Neuronal stem cell (in vitro differentiated cells): ENCODE measurements at regions not wholly inside any gene's neighbourhood (a gene's known extent, or its start where the extent isn't known, plus 50 kb on each side); places are given as distances from the start of the nearest gene placed in this dataset.

ENCODE experiments used
- DNase-seq: peaks from one replicate; pipeline ENCODE4 v3.0.0-alpha.2; 2013; ENCODE audit warnings: low spot score
- H2AFZ ChIP-seq: one replicate; pipeline ENCODE4 v1.6.1; 2013; ENCODE audit warnings: mild to moderate bottlenecking, low read length, inconsistent platforms
- H2AK5ac ChIP-seq: 2 replicates; pipeline ENCODE4 v1.6.1; 2013; ENCODE audit warnings: low read depth, mild to moderate bottlenecking, inconsistent platforms, low read length, moderate library complexity, mixed read lengths
- H2BK120ac ChIP-seq: 2 replicates; pipeline ENCODE4 v1.6.1; 2013; ENCODE audit warnings: low read depth, mild to moderate bottlenecking, inconsistent platforms, low read length, moderate library complexity, mixed read lengths
- H2BK12ac ChIP-seq: one replicate; pipeline ENCODE4 v1.6.1; 2013; ENCODE audit warnings: low read length, inconsistent platforms
- H2BK15ac ChIP-seq: 2 replicates; pipeline ENCODE4 v1.6.1; 2013; ENCODE audit warnings: mild to moderate bottlenecking, low read length, inconsistent platforms, mixed read lengths
- H2BK5ac ChIP-seq: one replicate; pipeline ENCODE4 v1.6.1; 2013; ENCODE audit warnings: inconsistent platforms, mild to moderate bottlenecking, low read length, moderate library complexity
- H3K14ac ChIP-seq: one replicate; pipeline ENCODE4 v1.6.1; 2013; ENCODE audit warnings: low read length, inconsistent platforms
- H3K18ac ChIP-seq: 2 replicates; pipeline ENCODE4 v1.6.1; 2013; ENCODE audit warnings: low read length, inconsistent platforms
- H3K23ac ChIP-seq: 2 replicates; pipeline ENCODE4 v1.6.1; 2013; ENCODE audit warnings: low read depth, mild to moderate bottlenecking, mixed read lengths, low read length, inconsistent platforms; ENCODE audit not compliant: poor library complexity
- H3K27ac ChIP-seq: replicated peaks from 3 replicates; pipeline ENCODE4 v1.5.1; 2013; ENCODE audit warnings: low read length, inconsistent platforms
- H3K27me3 ChIP-seq, 3 experiments: 2 replicates each; pipeline ENCODE4 v1.6.1; 2013; ENCODE audit warnings: low read length in 3 of 3, mild to moderate bottlenecking in 2 of 3, inconsistent platforms in 1 of 3, low read depth in 1 of 3, mixed read lengths in 1 of 3, moderate library complexity in 1 of 3; ENCODE audit not compliant: control insufficient read depth in 3 of 3, insufficient read depth in 3 of 3
- H3K36me3 ChIP-seq, 2 donors: replicated peaks in 1 of 2; 2 replicates each; pipeline ENCODE4 v1.6.1; 2013; ENCODE audit warnings: low read length in 2 of 2; ENCODE audit not compliant: control insufficient read depth in 2 of 2, insufficient read depth in 2 of 2
- H3K4ac ChIP-seq: 2 replicates; pipeline ENCODE4 v1.6.1; 2013; ENCODE audit warnings: inconsistent platforms, mild to moderate bottlenecking, low read length, moderate library complexity
- H3K4me1 ChIP-seq, 2 donors: 1 replicate in 1 of 2; 2 replicates in 1 of 2; pipeline ENCODE4 v1.6.1; 2013; ENCODE audit warnings: low read length in 2 of 2, low read depth in 1 of 2; ENCODE audit not compliant: control insufficient read depth in 2 of 2, insufficient read depth in 1 of 2
- H3K4me2 ChIP-seq: one replicate; pipeline ENCODE4 v1.6.1; 2013; ENCODE audit warnings: mild to moderate bottlenecking, low read length, inconsistent platforms; ENCODE audit not compliant: insufficient read depth, poor library complexity, severe bottlenecking
- H3K4me3 ChIP-seq, 2 donors: 2 replicates each; pipeline ENCODE4 v1.5.1; 2013; ENCODE audit warnings: low read length in 2 of 2, mild to moderate bottlenecking in 2 of 2, inconsistent platforms in 1 of 2, moderate library complexity in 1 of 2
- H3K79me1 ChIP-seq: one replicate; pipeline ENCODE4 v1.6.1; 2013; ENCODE audit warnings: low read depth, mild to moderate bottlenecking, inconsistent platforms, low read length, moderate library complexity
- H3K9ac ChIP-seq: one replicate; pipeline ENCODE4 v1.6.1; 2013; ENCODE audit warnings: mild to moderate bottlenecking, low read depth, low read length, inconsistent platforms; ENCODE audit not compliant: poor library complexity
- H3K9me3 ChIP-seq, 2 donors: replicated peaks in 1 of 2; 2 replicates each; pipeline versions ENCODE3 to v1.6.1; 2013; ENCODE audit warnings: low read length in 2 of 2, mild to moderate bottlenecking in 2 of 2, inconsistent platforms in 1 of 2, low read depth in 1 of 2, mixed read lengths in 1 of 2, moderate library complexity in 1 of 2; ENCODE audit not compliant: control insufficient read depth in 2 of 2, insufficient read depth in 1 of 2
- H4K8ac ChIP-seq: one replicate; pipeline ENCODE4 v1.6.1; 2013; ENCODE audit warnings: low read depth, mild to moderate bottlenecking, inconsistent platforms, low read length, moderate library complexity
- H4K91ac ChIP-seq: one replicate; pipeline ENCODE4 v1.6.1; 2013; ENCODE audit warnings: low read length, low read depth, mild to moderate bottlenecking, inconsistent platforms; ENCODE audit not compliant: poor library complexity
- WGBS, 2 donors: extraction: QIAGEN DNeasy Blood & Tissue Kit; methylation state at CpG; one replicate each; pipeline ENCODE4 v1.1.7; 2013; ENCODE audit warnings: missing lambda C conversion rate in 2 of 2, mixed read lengths in 1 of 2; ENCODE audit not compliant: insufficient read length in 2 of 2, insufficient replicate concordance in 1 of 2; ENCODE audit errors: extremely low coverage in 2 of 2; 5-methylcytosine and 5-hydroxymethylcytosine counted together

DNA sequence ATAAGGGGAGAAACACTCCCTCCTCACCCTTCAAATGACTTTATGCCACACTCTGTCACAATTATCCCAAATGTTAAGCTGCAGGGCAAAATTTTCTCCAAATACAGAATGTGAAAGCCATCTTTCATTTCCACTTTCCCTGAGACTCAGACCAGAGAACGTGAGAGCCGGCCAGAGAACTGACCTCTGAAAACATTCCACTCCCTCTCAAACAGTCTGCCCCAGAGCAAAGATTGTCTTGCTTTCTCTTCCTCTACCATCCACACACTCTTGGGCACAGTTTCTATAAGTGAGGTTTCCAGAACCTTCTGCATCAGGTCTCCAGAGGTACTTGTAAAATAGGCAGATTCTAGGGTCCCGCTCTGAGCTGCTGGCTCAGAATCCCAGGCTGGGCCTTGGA, 278.1 kb downstream of the FRK start:
- no peak overlapping the region for H3K14ac ChIP-seq
- H3K4ac ChIP-seq, result no peak overlapping the region
- H3K27me3 ChIP-seq, result no peaks in the 10 kb centered on the region
- no peaks in the 10 kb centered on the region for H3K9me3 ChIP-seq
- no peak overlapping the region for H4K91ac ChIP-seq
- H2BK120ac ChIP-seq, result no peak overlapping the region
- DNase-seq, result no peak
- no peak overlapping the region for H2AFZ ChIP-seq
- H2BK15ac ChIP-seq, result no peak overlapping the region
- H3K36me3 ChIP-seq, result no peaks in the 10 kb centered on the region
- no CpG with 5 or more reads among the region's 3 CpGs for WGBS, 2 donors
- no peak overlapping the region for H3K4me3 ChIP-seq
- H2BK12ac ChIP-seq, result no peak overlapping the region
- no peak overlapping the region for H2BK5ac ChIP-seq
- H3K4me2 ChIP-seq, result no peak overlapping the region
- no peak overlapping the region for H3K18ac ChIP-seq
- no peak overlapping the region for H3K23ac ChIP-seq
- no peaks in the 10 kb centered on the region for H3K79me1 ChIP-seq
- H2AK5ac ChIP-seq, result no peak overlapping the region
- no peak overlapping the region for H4K8ac ChIP-seq
- H3K27ac ChIP-seq, result no peak overlapping the region
- no peaks in the 10 kb centered on the region for H3K4me1 ChIP-seq
- H3K9ac ChIP-seq, result no peak overlapping the region

DNA sequence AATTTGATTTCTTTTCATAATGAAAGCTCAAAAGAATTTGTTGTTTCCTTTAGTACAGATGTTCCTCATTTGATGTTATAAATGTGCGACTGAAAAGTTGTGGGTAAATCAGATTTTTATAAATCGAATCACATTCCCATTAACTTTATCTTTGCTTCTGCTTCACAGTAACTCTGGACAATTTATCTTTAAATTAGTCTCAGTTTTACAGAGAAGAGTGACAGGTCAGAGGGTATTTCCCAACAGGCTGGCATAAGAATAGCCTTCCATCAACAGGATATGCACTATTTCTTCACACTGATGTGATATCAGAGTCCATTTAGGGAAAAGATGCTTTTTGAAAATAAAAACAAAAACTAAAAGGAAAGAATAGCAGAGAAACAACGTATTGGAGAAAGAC, 286.9 kb downstream of the FRK start:
- H3K36me3 ChIP-seq, result no peaks in the 10 kb centered on the region
- H2BK5ac ChIP-seq, result no peak overlapping the region
- no peaks in the 10 kb centered on the region for H3K9me3 ChIP-seq
- H4K8ac ChIP-seq, result no peak overlapping the region
- no peaks in the 10 kb centered on the region for H3K79me1 ChIP-seq
- H3K9ac ChIP-seq, result no peak overlapping the region
- H3K4ac ChIP-seq, result no peak overlapping the region
- no peak for DNase-seq
- H3K23ac ChIP-seq, result no peak overlapping the region
- no peak overlapping the region for H3K27ac ChIP-seq
- H3K14ac ChIP-seq, result no peak overlapping the region
- no peak overlapping the region for H4K91ac ChIP-seq
- H3K18ac ChIP-seq, result no peak overlapping the region
- H2AFZ ChIP-seq, result no peak overlapping the region
- WGBS, 2 donors, result no CpG with 5 or more reads among the region's 3 CpGs
- H2BK12ac ChIP-seq, result no peak overlapping the region
- H3K4me1 ChIP-seq, result peaks cover 0 to 2% of the 10 kb centered on the region in 2 donors
- H3K4me2 ChIP-seq, result no peak overlapping the region
- no peak overlapping the region for H3K4me3 ChIP-seq
- no peak overlapping the region for H2AK5ac ChIP-seq
- no peak overlapping the region for H2BK15ac ChIP-seq
- no peak overlapping the region for H2BK120ac ChIP-seq
- H3K27me3 ChIP-seq, result no peaks in the 10 kb centered on the region

DNA sequence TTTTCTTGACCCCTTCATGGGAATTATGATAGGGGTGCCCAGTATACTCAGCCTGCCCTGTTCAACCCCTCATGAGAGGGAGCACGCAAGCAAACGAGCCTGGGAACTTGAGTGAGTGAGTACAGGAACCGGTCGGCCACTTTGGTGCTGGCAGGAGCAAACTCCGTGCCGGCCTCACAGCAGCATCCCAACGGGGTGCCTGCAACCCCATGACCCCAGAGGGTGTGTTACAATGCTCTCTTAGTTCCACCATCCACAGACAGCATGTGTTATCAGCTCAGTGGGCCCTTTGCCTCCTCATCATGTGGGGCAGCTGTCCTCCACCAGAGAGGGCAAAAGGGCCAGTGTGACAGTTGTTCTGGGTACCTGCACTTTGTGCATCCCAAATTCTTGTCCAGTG, 289.8 kb downstream of the FRK start:
- Histone ChIP-seq H3K27me3 (no peaks in the 10 kb centered on the region), H3K4me1 (peaks cover 0 to 5% of the 10 kb centered on the region in 2 donors), H3K4me3 (peak overlapping the region in 1 of 2 donors; percentile 9), H3K18ac (no peak overlapping the region), H3K36me3 (no peaks in the 10 kb centered on the region), H3K9me3 (no peaks in the 10 kb centered on the region), H4K8ac (no peak overlapping the region), H2BK15ac (no peak overlapping the region), H3K4me2 (no peak overlapping the region), H3K23ac (no peak overlapping the region), H3K14ac (no peak overlapping the region), H3K9ac (no peak overlapping the region), H4K91ac (no peak overlapping the region), H2AK5ac (no peak overlapping the region), H3K4ac (no peak overlapping the region), H3K79me1 (no peaks in the 10 kb centered on the region), H2AFZ (no peak overlapping the region), H3K27ac (no peak overlapping the region), H2BK120ac (no peak overlapping the region), H2BK12ac (no peak overlapping the region), H2BK5ac (no peak overlapping the region)
- WGBS, 2 donors, result no CpG with 5 or more reads among the region's 7 CpGs
- DNase-seq, result no peak

DNA sequence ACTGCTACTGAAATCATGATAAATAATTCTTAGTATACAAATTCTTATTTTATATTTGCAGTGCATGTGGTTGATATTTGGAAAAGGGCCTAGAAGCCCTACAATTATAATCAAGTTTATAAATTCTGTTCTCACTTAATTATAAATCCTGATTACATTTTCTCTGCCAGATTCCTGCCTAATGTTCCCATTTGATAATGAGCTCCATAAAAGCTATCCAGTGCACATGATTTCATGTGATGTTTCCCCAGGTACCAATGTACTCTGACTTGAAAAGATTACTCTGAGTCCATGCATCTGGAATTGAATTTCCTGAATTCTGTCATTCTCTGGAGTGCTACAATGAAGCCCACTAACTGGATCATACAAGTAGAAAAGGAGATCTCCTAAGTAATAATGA, 292.2 kb downstream of the FRK start:
- no peak overlapping the region for H2AK5ac ChIP-seq

More for the DNA sequence above, 292.2 kb downstream of the FRK start:
- no peak overlapping the region for H4K8ac ChIP-seq
- no peaks in the 10 kb centered on the region for H3K27me3 ChIP-seq
- no peak overlapping the region for H3K27ac ChIP-seq
- no peak overlapping the region for H2BK120ac ChIP-seq
- no peak overlapping the region for H3K9ac ChIP-seq
- DNase-seq, result no peak
- H3K18ac ChIP-seq, result no peak overlapping the region
- no peak overlapping the region for H3K4ac ChIP-seq
- H3K4me3 ChIP-seq, result no peak overlapping the region
- no peak overlapping the region for H3K23ac ChIP-seq
- H2BK12ac ChIP-seq, result no peak overlapping the region
- H3K4me1 ChIP-seq, result peaks cover 0 to 5% of the 10 kb centered on the region in 2 donors
- H4K91ac ChIP-seq, result no peak overlapping the region
- no peak overlapping the region for H2BK15ac ChIP-seq
- H3K4me2 ChIP-seq, result no peak overlapping the region
- H3K9me3 ChIP-seq, result no peaks in the 10 kb centered on the region
- H3K36me3 ChIP-seq, result no peaks in the 10 kb centered on the region
- no peak overlapping the region for H2BK5ac ChIP-seq
- H2AFZ ChIP-seq, result no peak overlapping the region
- no peaks in the 10 kb centered on the region for H3K79me1 ChIP-seq
- H3K14ac ChIP-seq, result no peak overlapping the region
